Cardiac fibroblast (primary cell): ENCODE measurements at regions not wholly inside any gene's neighbourhood (a gene's known extent, or its start where the extent isn't known, plus 50 kb on each side); places are given as distances from the start of the nearest gene placed in this dataset.
A peak's percentile ranks its signal among the peaks of the same experiment; 100 is the strongest.

ENCODE experiments used
- DNase-seq, 2 donors: peaks; one replicate each; pipeline versions ENCODE4 v3.0.0 to v3.0.0-alpha.2; 2010; ENCODE audit warnings: low read depth in 2 of 2
- H3K4me3 ChIP-seq, 2 donors: replicated peaks in 1 of 2; 1 replicate in 1 of 2; 2 replicates in 1 of 2; pipeline ENCODE4 v1.5.1; 2011; ENCODE audit warnings: low read depth in 2 of 2, low read length in 2 of 2, mild to moderate bottlenecking in 2 of 2, moderate library complexity in 1 of 2
- CTCF ChIP-seq: IDR thresholded peaks from one replicate; pipeline ENCODE4 v1.5.1; 2011; ENCODE audit warnings: low read depth, mild to moderate bottlenecking, low read length, inconsistent platforms

GRCh38 chr1:93815366-93816110 is 63.5 kb downstream of the DNTTIP2 start:
- DNase-seq: no peak
- no peak overlapping the region for H3K4me3 ChIP-seq
- TF ChIP-seq CTCF: no peak

GRCh38 chr1:93814795-93815340 is 64.1 kb downstream of the DNTTIP2 start:
- no peak for DNase-seq
- no peak for TF ChIP-seq CTCF
- no peak overlapping the region for H3K4me3 ChIP-seq

- peak; percentile 99 for TF ChIP-seq CTCF
- H3K4me3 ChIP-seq: no peak overlapping the region
- DNase-seq: peak; percentile 91 to 93
These were observed 64.8 kb downstream of the DNTTIP2 start for GRCh38 chr1:93814059-93814794.

- peak in 1 of 2 donors; percentile 51 for DNase-seq
- no peak overlapping the region for H3K4me3 ChIP-seq
- peak; percentile 3 for TF ChIP-seq CTCF
These were observed 65.9 kb downstream of the DNTTIP2 start for GRCh38 chr1:93813076-93813475.

- no peak overlapping the region for H3K4me3 ChIP-seq
- TF ChIP-seq CTCF: no peak
- DNase-seq: peak; percentile 33 to 68
These were observed 67.5 kb downstream of the DNTTIP2 start for GRCh38 chr1:93811326-93812065.

- peak; percentile 35 to 38 for DNase-seq
- no peak overlapping the region for H3K4me3 ChIP-seq
- TF ChIP-seq CTCF: no peak
These were observed 68.7 kb downstream of the DNTTIP2 start for GRCh38 chr1:93810316-93810715.
